Osteoblast (primary cell): ENCODE measurements at regions not wholly inside any gene's neighbourhood (a gene's known extent, or its start where the extent isn't known, plus 50 kb on each side); places are given as distances from the start of the nearest gene placed in this dataset.

ENCODE experiments used
- DNase-seq: peaks from one replicate; pipeline ENCODE4 v3.0.0; 2011; ENCODE audit warnings: low spot score, mixed read lengths; ENCODE audit not compliant: insufficient read length; ENCODE audit errors: missing footprints
- H2AFZ ChIP-seq: 2 replicates; pipeline ENCODE4 v1.6.0; 2011; ENCODE audit warnings: mild to moderate bottlenecking, low read length
- H3K27ac ChIP-seq: 2 replicates; pipeline ENCODE4 v1.5.1; 2011; ENCODE audit warnings: mild to moderate bottlenecking, low read depth, low read length, moderate library complexity
- H3K27me3 ChIP-seq: 2 replicates; pipeline ENCODE4 v1.6.0; 2012; ENCODE audit warnings: mild to moderate bottlenecking, control low read depth, inconsistent platforms, low read length, moderate library complexity; ENCODE audit not compliant: insufficient read depth
- H3K36me3 ChIP-seq: 2 replicates; pipeline ENCODE4 v1.5.1; 2011; ENCODE audit warnings: mild to moderate bottlenecking, low read length, control low read depth, moderate library complexity; ENCODE audit not compliant: insufficient read depth
- H3K4me1 ChIP-seq: 2 replicates; pipeline ENCODE4 v1.5.1; 2011; ENCODE audit warnings: mild to moderate bottlenecking, low read length, control low read depth, moderate library complexity; ENCODE audit not compliant: insufficient read depth
- H3K4me2 ChIP-seq: 2 replicates; pipeline ENCODE4 v1.6.0; 2011; ENCODE audit warnings: mild to moderate bottlenecking, low read length; ENCODE audit not compliant: insufficient read depth
- H3K4me3 ChIP-seq: fragments of 200-600 bp; sonication (generic); 3 replicates; pipeline ENCODE4 v1.5.1; 2012; ENCODE audit warnings: mild to moderate bottlenecking, low read length, inconsistent platforms; ENCODE audit not compliant: insufficient read depth
- H3K79me2 ChIP-seq: 2 replicates; pipeline ENCODE4 v1.6.0; 2012; ENCODE audit warnings: mild to moderate bottlenecking, low read length, control low read depth, inconsistent platforms; ENCODE audit not compliant: insufficient read depth
- H3K9me3 ChIP-seq: 2 replicates; pipeline ENCODE4 v1.5.1; 2011; ENCODE audit warnings: low read depth, low read length, control low read depth
- H4K20me1 ChIP-seq: 2 replicates; pipeline ENCODE4 v1.6.0; 2012; ENCODE audit warnings: mild to moderate bottlenecking, low read length, control low read depth; ENCODE audit not compliant: insufficient read depth
- TF ChIP-seq, protein P1 (sequence below): IDR thresholded peaks from 2 replicates; pipeline ENCODE4 v1.5.1; 2011; ENCODE audit warnings: mild to moderate bottlenecking, low read depth, low read length, moderate library complexity; ENCODE audit errors: extremely low read depth

DNA sequence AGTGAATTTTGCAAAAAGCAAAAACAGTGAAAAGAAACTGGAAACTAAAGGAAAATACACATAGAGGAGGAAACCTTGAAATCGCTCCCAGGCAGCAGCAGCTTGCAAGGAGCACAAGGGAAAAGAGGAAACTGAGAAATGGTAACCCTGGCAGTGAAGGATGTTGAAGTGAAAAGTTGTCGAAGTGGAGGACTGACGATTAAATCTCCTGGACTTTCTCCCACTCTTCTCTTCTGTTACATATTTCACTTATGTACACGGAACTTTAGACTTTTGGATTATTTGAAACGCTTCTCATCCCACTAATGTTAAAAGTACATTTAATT lies 388.8 kb upstream of the USP15 start:
- Histone ChIP-seq H3K9me3 (no peaks in the 10 kb centered on the region), H2AFZ (no peak overlapping the region), H3K4me3 (no peak overlapping the region), H3K36me3 (no peaks in the 10 kb centered on the region), H3K4me2 (no peak overlapping the region), H3K79me2 (no peaks in the 10 kb centered on the region), H3K27ac (no peak overlapping the region), H3K27me3 (no peaks in the 10 kb centered on the region), H4K20me1 (no peaks in the 10 kb centered on the region), H3K4me1 (no peaks in the 10 kb centered on the region)
- TF ChIP-seq, protein P1, sequence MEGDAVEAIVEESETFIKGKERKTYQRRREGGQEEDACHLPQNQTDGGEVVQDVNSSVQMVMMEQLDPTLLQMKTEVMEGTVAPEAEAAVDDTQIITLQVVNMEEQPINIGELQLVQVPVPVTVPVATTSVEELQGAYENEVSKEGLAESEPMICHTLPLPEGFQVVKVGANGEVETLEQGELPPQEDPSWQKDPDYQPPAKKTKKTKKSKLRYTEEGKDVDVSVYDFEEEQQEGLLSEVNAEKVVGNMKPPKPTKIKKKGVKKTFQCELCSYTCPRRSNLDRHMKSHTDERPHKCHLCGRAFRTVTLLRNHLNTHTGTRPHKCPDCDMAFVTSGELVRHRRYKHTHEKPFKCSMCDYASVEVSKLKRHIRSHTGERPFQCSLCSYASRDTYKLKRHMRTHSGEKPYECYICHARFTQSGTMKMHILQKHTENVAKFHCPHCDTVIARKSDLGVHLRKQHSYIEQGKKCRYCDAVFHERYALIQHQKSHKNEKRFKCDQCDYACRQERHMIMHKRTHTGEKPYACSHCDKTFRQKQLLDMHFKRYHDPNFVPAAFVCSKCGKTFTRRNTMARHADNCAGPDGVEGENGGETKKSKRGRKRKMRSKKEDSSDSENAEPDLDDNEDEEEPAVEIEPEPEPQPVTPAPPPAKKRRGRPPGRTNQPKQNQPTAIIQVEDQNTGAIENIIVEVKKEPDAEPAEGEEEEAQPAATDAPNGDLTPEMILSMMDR, result no peak
- DNase-seq, result no peak

DNA sequence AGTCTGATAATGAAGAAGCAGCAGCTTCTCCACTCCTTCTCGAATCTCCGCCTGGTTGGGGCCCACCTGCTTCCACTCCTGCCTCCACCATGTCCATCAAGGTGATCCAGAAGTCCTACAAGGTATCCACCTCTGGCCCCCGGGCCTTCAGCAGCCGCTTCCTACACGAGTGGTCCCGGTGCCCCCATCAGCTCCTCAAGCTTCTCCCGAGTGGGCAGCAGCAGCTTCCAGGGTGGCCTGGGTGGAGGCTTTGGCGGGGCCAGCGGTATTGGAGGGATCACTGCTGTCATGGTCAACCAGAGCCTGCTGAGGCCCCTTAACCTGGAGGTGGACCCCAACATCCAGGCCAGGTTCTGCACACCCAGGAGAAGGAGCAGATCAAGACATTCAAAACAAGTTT lies 381.0 kb upstream of the USP15 start:
- DNase-seq, result no peak

DNA sequence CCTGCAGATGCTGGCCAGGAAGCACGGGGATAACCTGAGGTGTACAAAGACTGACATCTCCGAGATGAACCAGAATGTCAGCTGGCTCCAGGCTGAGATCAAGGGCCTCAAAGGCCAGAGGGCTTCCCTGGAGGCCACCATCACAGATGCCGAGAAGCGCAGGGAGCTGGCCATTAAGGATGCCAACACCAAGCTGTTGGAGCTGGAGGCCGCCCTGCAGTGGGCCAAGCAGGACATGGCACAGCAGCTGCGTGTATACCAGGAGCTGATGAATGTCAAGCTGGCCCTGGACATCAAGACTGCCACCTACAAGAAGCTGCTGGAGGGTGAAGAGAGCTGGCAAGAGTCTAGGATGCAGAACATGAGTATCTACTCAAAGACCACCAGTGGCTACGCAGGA lies 380.0 kb upstream of the USP15 start:
- DNase-seq, result no peak
- H3K4me3 ChIP-seq, result no peak overlapping the region
- TF ChIP-seq, protein P1, result no peak
- no peaks in the 10 kb centered on the region for H3K4me1 ChIP-seq
- no peak overlapping the region for H3K4me2 ChIP-seq
- H3K27me3 ChIP-seq, result no peaks in the 10 kb centered on the region
- H2AFZ ChIP-seq, result no peak overlapping the region
- no peaks in the 10 kb centered on the region for H3K79me2 ChIP-seq
- no peaks in the 10 kb centered on the region for H3K9me3 ChIP-seq
- H3K36me3 ChIP-seq, result no peaks in the 10 kb centered on the region
- H4K20me1 ChIP-seq, result no peaks in the 10 kb centered on the region
- no peak overlapping the region for H3K27ac ChIP-seq

More for the DNA sequence above, 381.0 kb upstream of the USP15 start:
- Histone ChIP-seq H3K4me2 (no peak overlapping the region), H3K27ac (no peak overlapping the region), H2AFZ (no peak overlapping the region), H3K36me3 (no peaks in the 10 kb centered on the region), H3K27me3 (no peaks in the 10 kb centered on the region), H3K9me3 (no peaks in the 10 kb centered on the region), H3K4me3 (no peak overlapping the region), H4K20me1 (no peaks in the 10 kb centered on the region), H3K4me1 (no peaks in the 10 kb centered on the region), H3K79me2 (no peaks in the 10 kb centered on the region)
- TF ChIP-seq, protein P1, result no peak

- H2AFZ ChIP-seq, result no peak overlapping the region
- TF ChIP-seq, protein P1, result no peak
- no peaks in the 10 kb centered on the region for H3K79me2 ChIP-seq
- no peak overlapping the region for H3K4me3 ChIP-seq
- no peak overlapping the region for H3K4me2 ChIP-seq
- no peaks in the 10 kb centered on the region for H3K27me3 ChIP-seq
- DNase-seq, result no peak
- H3K9me3 ChIP-seq, result no peaks in the 10 kb centered on the region
- H3K4me1 ChIP-seq, result no peaks in the 10 kb centered on the region
- H4K20me1 ChIP-seq, result no peaks in the 10 kb centered on the region
- H3K36me3 ChIP-seq, result no peaks in the 10 kb centered on the region
- H3K27ac ChIP-seq, result no peak overlapping the region
Measured at GRCh38 chr12:61891632-61892031, 368.6 kb upstream of the USP15 start.
